Retinal pigment epithelial cell (primary cell): ENCODE measurements at regions not wholly inside any gene's neighbourhood (a gene's known extent, or its start where the extent isn't known, plus 50 kb on each side); places are given as distances from the start of the nearest gene placed in this dataset.

Source experiments
- DNase-seq: peaks from one replicate; pipeline ENCODE4 v3.0.0-alpha.2; 2010; ENCODE audit warnings: low read depth
- H3K4me3 ChIP-seq: 2 replicates; pipeline ENCODE4 v1.5.1; 2011; ENCODE audit warnings: mild to moderate bottlenecking, low read length, control low read depth, moderate library complexity
- CTCF ChIP-seq: conservative IDR thresholded peaks from 2 replicates; pipeline ENCODE4 v1.5.1; 2011; ENCODE audit warnings: low read depth, low read length, control low read depth, inconsistent platforms

DNA sequence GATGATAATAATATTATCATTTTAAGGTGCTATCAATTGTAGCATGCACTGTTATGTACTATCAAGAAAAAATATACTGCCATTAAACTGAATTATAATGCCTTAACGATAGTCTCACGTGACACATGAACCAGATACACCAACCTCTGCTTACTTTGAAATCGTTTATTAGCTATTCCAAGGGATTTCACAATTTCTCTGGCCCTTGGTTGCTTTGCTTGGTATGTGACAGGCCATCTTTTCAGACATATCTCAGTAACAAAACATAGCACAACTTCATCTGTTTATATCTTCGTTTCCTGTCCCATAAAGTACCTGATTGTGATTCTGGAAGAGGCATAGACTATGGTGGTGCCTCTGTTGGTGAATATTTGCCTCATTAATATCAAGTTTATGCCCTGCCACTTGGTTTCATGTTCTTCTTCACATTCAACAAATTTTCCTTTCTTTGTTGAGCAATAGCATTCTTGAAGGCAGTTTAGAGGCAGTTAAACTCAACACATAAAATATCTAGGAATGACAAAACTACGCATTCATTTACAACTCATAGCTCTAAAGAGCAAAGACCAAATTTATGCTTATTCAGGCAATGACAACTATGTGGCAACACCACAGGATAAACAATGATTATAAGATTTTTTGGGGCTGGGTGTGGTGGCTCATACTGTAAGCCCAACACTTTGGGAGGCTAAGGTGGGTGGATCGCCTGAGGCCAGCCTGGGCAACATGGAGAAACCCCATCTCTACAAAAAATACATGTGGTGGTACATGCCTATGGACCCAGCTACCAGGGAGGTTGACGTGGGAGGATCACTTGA, 84.3 kb downstream of the MCFD2 start:
- no peak for TF ChIP-seq CTCF
- H3K4me3 ChIP-seq: no peak overlapping the region
- DNase-seq: no peak

DNA sequence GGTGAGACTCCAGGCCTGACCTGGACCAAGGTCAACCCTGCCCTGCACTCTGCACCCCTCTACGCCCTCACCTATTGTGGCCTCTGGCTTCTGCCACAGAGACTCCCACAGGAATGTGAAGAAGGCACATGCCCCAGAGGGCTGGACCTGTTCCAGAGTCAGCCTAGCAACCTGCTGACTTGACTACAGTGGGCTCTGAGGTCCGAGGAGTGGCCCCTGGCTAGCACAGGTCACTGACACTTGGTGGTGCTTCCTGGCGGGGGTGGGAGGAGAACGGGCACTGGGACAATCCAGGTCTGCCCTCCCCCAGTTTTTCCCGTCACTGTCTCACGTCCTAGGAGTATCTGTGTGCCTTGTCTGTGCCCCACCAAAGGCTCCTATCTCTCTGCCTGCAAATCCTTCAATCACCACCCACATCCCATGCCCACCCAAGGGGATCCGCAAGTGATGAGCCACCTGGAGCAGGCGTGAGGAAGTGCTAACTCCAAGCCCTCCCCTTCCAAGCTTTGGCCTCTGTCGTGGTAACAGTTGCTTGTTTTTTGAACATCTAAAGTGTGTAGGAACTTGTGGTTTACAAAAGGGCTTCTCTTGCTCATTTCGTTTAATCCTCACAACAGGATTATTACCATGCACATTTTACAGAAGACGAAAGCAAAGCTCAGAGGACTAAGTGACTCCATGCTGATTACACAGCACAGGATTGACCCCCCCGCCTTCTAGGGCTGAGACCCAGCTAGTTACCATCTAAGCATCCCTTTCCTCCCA, 86.2 kb downstream of the MCFD2 start:
- no peak overlapping the region for H3K4me3 ChIP-seq
- no peak for TF ChIP-seq CTCF
- no peak for DNase-seq

DNA sequence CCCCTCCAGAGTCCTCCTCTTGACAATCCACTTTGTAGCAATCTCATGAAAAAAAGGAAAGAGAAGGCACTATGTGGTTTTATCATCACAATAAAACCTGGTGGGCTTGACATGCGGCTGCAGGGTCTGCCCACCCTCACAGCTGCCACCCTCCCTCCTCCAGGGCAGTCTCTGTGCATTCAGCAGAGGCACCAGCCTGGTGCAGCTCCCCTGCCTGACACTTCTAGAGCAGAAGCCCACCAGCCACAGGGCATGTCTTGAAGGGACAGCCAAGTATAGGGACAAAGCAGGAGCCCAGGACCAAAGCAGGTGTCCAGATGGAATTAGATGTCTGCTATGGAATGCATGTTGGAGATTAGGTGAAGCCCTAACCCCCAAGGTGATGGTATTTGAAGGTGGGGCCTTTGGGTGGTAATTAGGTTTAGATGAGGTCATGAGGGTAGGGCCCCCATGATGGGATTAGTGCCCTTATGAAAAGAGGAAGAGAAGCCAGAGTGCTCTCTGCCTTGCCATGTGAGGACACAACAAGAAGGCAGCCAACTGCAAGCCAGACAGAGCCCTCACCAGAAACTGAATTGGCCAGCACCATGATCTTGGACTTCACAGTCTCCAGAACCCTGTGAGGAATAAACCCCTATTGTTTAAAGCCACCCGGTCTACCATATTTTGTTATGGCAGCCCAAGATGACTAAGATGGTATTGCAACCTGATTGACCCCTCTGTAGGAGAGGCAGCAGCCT, 86.9 kb downstream of the MCFD2 start:
- TF ChIP-seq CTCF: no peak
- no peak overlapping the region for H3K4me3 ChIP-seq
- no peak for DNase-seq

DNA sequence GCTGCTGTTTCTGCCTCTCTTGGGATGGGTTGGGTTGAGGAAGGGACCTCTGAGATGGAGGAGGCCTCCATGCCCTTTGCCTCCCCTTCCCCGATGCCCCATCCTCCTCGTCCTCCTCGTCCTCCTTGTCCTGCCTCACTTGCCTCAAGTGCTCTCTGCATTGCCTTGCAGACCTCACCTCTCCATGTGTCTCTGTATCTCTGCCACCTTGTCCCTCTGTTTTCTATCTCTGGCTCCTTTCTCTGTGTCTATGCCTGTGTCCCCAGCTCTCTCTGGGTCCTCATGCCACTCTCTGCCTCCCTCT, 87.5 kb downstream of the MCFD2 start:
- H3K4me3 ChIP-seq: no peak overlapping the region
- no peak for TF ChIP-seq CTCF

DNA sequence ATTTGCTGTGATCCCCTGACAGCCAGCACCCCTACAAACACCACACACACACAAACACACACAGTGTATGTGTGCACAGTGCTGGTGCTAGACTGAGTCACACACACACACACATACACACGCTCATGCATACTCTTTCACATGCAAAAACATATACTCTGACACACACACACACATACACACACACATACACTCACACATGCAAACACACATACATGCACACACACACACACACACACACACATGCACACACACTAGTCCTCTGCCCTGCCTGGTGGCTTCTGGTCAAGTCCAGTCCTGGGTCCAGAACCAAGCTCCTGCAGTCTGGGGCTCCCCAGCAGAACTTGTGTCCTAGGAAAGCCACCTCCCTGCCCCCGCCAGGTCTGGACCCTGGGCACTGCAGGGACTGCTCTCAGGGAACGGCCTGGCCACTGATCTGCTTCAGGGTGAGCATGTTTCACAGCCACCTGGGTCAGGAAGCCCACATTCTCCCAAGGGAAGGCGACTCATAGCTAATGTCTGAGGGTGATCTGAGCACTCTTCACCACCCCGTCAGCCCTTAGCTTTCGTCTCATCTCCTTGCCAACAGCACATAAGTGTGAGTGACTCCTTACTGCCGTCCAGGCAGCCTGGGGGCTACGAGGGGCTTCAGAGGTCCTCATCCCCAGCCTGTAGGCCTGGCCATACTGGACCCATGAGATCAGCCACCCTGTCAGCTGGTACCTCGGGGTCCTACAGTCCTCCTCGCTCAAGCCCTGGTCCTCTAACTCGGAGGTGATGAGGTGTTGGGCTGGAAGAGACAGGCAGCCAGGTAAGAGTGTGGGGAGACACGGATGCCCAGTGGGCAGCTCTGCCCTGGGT, 88.1 kb downstream of the MCFD2 start:
- no peak for DNase-seq
- H3K4me3 ChIP-seq: no peak overlapping the region
- no peak for TF ChIP-seq CTCF

More for the DNA sequence above, 87.5 kb downstream of the MCFD2 start:
- DNase-seq: no peak

GRCh38 chr2:46826569-46827245, 88.9 kb downstream of the MCFD2 start:
- no peak for TF ChIP-seq CTCF
- no peak for DNase-seq
- H3K4me3 ChIP-seq: no peak overlapping the region
